Activated gamma-delta T cell treated with anti-CD3 and anti-CD28 coated beads, Interleukin-2, amount 50 U/mL, for 16 hours (primary cell): ENCODE measurements at regions not wholly inside any gene's neighbourhood (a gene's known extent, or its start where the extent isn't known, plus 50 kb on each side); places are given as distances from the start of the nearest gene placed in this dataset.

ENCODE experiments used
- DNase-seq: peaks from one replicate; pipeline ENCODE4 v3.0.0-alpha.2; 2020; ENCODE audit warnings: low read depth

GRCh38 chr6:14431385-14432330 is 314.1 kb downstream of the CD83 start:
- DNase-seq: no peak

GRCh38 chr6:14434916-14435690 is 317.5 kb downstream of the CD83 start:
- no peak for DNase-seq

- no peak for DNase-seq
Observed at GRCh38 chr6:14436592-14437132, 319.1 kb downstream of the CD83 start.

- DNase-seq: no peak
Observed at GRCh38 chr6:14439419-14439818, 321.8 kb downstream of the CD83 start.

GRCh38 chr6:14440215-14440910 is 322.8 kb downstream of the CD83 start:
- DNase-seq: no peak

GRCh38 chr6:14440940-14441781 is 323.6 kb downstream of the CD83 start:
- DNase-seq: no peak

GRCh38 chr6:14442242-14442641 is 324.7 kb downstream of the CD83 start:
- no peak for DNase-seq

- DNase-seq: no peak
Observed at GRCh38 chr6:14443629-14444268, 326.2 kb downstream of the CD83 start.

- no peak for DNase-seq
Observed at GRCh38 chr6:14444295-14444972, 326.9 kb downstream of the CD83 start.

GRCh38 chr6:14447240-14447639 is 329.7 kb downstream of the CD83 start:
- DNase-seq: no peak

GRCh38 chr6:14448246-14448645 is 330.7 kb downstream of the CD83 start:
- DNase-seq: no peak

GRCh38 chr6:14450133-14450504 is 332.5 kb downstream of the CD83 start:
- DNase-seq: no peak

- DNase-seq: no peak
Observed at GRCh38 chr6:14450578-14450977, 333.0 kb downstream of the CD83 start.

- DNase-seq: no peak
Observed at GRCh38 chr6:14451594-14452374, 334.2 kb downstream of the CD83 start.

GRCh38 chr6:14452567-14453527 is 335.3 kb downstream of the CD83 start:
- DNase-seq: peak; percentile 29

- no peak for DNase-seq
Observed at GRCh38 chr6:14453712-14454472, 336.3 kb downstream of the CD83 start.

GRCh38 chr6:14454473-14454775 is 336.9 kb downstream of the CD83 start:
- DNase-seq: peak; percentile 16

- DNase-seq: no peak
Observed at GRCh38 chr6:14455427-14455826, 337.9 kb downstream of the CD83 start.
